ENCODE measurements at regions not wholly inside any gene's neighbourhood (a gene's known extent, or its start where the extent isn't known, plus 50 kb on each side); places are given as distances from the start of the nearest gene placed in this dataset.

GRCh38 chr1:234989479-234990327 lies 138.9 kb downstream of the TOMM20 start:
- DNase-seq (ENCODE audit: low read depth) = no peak

GRCh38 chr1:234989019-234989418 lies 139.6 kb downstream of the TOMM20 start:
- DNase-seq (ENCODE audit: low read depth) = no peak

- no peak for DNase-seq (ENCODE audit: low read depth)
Observed at GRCh38 chr1:234988536-234988935, 140.1 kb downstream of the TOMM20 start.

GRCh38 chr1:234988155-234988517 lies 140.5 kb downstream of the TOMM20 start:
- DNase-seq (ENCODE audit: low read depth) = no peak

GRCh38 chr1:234987415-234988154 lies 141.1 kb downstream of the TOMM20 start:
- no peak for DNase-seq (ENCODE audit: low read depth)

GRCh38 chr1:234986750-234987414 lies 141.8 kb downstream of the TOMM20 start:
- DNase-seq (ENCODE audit: low read depth) = no peak

GRCh38 chr1:234985516-234986294 lies 142.9 kb downstream of the TOMM20 start:
- no peak for DNase-seq (ENCODE audit: low read depth)

GRCh38 chr1:234985007-234985370 lies 143.6 kb downstream of the TOMM20 start:
- no peak for DNase-seq (ENCODE audit: low read depth)

- DNase-seq (ENCODE audit: low read depth) = no peak
Observed at GRCh38 chr1:234983564-234984238, 144.9 kb downstream of the TOMM20 start.

- no peak for DNase-seq (ENCODE audit: low read depth)
Observed at GRCh38 chr1:234981758-234982157, 146.9 kb downstream of the TOMM20 start.

GRCh38 chr1:234980645-234981396 lies 147.8 kb downstream of the TOMM20 start:
- DNase-seq (ENCODE audit: low read depth) = peak; percentile 45

- DNase-seq (ENCODE audit: low read depth) = no peak
Observed at GRCh38 chr1:234980291-234980644, 148.4 kb downstream of the TOMM20 start.

- DNase-seq (ENCODE audit: low read depth) = no peak
Observed at GRCh38 chr1:234979296-234980279, 149.0 kb downstream of the TOMM20 start.

GRCh38 chr1:234978397-234979295 lies 150.0 kb downstream of the TOMM20 start:
- peak; percentile 59 for DNase-seq (ENCODE audit: low read depth)

GRCh38 chr1:234977875-234978396 lies 150.7 kb downstream of the TOMM20 start:
- DNase-seq (ENCODE audit: low read depth) = no peak

- DNase-seq (ENCODE audit: low read depth) = no peak
Observed at GRCh38 chr1:234976861-234977680, 151.6 kb downstream of the TOMM20 start.

Measured in T follicular helper cell (primary cell).